Brain microvascular endothelial cell (primary cell): ENCODE measurements at regions not wholly inside any gene's neighbourhood (a gene's known extent, or its start where the extent isn't known, plus 50 kb on each side); places are given as distances from the start of the nearest gene placed in this dataset.
"Not testable (repeated sequence)": the region's sequence is repeated elsewhere in the genome, so short reads cannot be mapped to it uniquely, and the experiment has no call there.

Source experiments
- DNase-seq: peaks from one replicate; pipeline ENCODE4 v3.0.0-alpha.2; 2020
- H3K27ac ChIP-seq: fragments of 250-450 bp; sonication (Bioruptor Pico); 2 replicates; pipeline ENCODE4 v1.5.1; 2020; ENCODE audit warnings: mild to moderate bottlenecking, moderate library complexity
- H3K27me3 ChIP-seq: fragments of 250-450 bp; sonication (Bioruptor Pico); replicated peaks from 2 replicates; pipeline ENCODE4 v1.5.1; 2020; ENCODE audit warnings: mild to moderate bottlenecking
- H3K36me3 ChIP-seq: fragments of 250-450 bp; sonication (Bioruptor Pico); replicated peaks from 2 replicates; pipeline ENCODE4 v1.5.1; 2020; ENCODE audit warnings: mild to moderate bottlenecking
- H3K4me3 ChIP-seq: 2 replicates; pipeline ENCODE4 v1.5.1; 2011; ENCODE audit warnings: low read depth, mild to moderate bottlenecking, control low read depth, low read length, moderate library complexity
- in situ Hi-C: cut with HindIII; loops from 2 replicates; pipeline ENCODE4 v1.10.0; 2017; ENCODE audit warnings: low sequenced_read_pairs, low pct_ligation_motif_present
- TF ChIP-seq, protein P1 (sequence below): IDR thresholded peaks from 2 replicates; pipeline ENCODE4 v1.5.1; 2011; ENCODE audit warnings: low read depth, mild to moderate bottlenecking, moderate library complexity, low read length, control low read depth, inconsistent platforms; ENCODE audit errors: missing control alignments

DNA sequence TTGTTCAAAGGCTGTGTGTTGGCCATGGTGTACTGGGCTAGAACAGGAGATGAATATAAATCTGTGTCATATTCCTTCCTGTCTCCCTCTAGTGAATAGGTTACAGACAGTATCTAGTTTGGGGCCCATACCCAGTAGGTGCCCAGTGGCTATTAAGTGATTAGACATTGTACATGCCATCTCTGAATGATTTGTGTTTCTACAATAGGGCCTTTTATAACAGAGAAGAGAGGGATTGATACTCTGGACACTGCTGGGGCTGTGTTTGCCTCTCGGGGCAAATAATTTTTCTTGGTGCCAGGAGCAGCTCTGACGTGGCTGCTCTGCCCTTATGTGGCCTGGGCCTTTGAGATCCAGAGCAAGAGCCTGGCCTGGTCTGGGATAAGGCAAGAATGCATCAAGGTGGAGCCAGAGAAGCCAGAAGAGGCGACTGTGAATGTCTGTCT, 403.1 kb downstream of the SPRY2 start:
- peak overlapping the region; percentile 82 for H3K27ac ChIP-seq
- no peaks in the 10 kb centered on the region for H3K27me3 ChIP-seq
- H3K4me3 ChIP-seq = no peak overlapping the region
- peak; percentile 1 for DNase-seq
- no peaks in the 10 kb centered on the region for H3K36me3 ChIP-seq
- TF ChIP-seq, protein P1, sequence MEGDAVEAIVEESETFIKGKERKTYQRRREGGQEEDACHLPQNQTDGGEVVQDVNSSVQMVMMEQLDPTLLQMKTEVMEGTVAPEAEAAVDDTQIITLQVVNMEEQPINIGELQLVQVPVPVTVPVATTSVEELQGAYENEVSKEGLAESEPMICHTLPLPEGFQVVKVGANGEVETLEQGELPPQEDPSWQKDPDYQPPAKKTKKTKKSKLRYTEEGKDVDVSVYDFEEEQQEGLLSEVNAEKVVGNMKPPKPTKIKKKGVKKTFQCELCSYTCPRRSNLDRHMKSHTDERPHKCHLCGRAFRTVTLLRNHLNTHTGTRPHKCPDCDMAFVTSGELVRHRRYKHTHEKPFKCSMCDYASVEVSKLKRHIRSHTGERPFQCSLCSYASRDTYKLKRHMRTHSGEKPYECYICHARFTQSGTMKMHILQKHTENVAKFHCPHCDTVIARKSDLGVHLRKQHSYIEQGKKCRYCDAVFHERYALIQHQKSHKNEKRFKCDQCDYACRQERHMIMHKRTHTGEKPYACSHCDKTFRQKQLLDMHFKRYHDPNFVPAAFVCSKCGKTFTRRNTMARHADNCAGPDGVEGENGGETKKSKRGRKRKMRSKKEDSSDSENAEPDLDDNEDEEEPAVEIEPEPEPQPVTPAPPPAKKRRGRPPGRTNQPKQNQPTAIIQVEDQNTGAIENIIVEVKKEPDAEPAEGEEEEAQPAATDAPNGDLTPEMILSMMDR = no peak
- in situ Hi-C loops = no loop called here

DNA sequence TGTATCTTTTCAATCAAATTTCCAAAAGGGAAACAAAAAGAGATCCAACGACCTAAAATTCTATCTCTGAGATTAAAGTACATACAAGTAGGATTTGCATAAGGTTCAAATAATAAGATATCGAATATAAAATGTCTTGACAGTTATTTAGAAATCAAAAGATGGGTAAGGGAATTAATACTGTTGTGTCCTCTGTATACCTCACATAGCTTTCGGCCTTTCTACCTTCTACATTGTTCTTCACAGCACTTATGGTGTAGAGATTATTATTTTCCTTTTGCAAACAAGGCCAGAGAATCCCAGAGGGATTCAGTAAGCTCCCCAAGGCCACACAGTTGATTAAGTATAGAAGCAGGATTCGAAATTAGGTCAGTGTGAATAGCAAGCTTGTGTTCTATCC, 403.6 kb downstream of the SPRY2 start:
- Histone ChIP-seq H3K27me3 (no peaks in the 10 kb centered on the region), H3K27ac (peak overlapping the region; percentile 82), H3K4me3 (no peak overlapping the region), H3K36me3 (no peaks in the 10 kb centered on the region)
- TF ChIP-seq, protein P1 = no peak
- DNase-seq = no peak
- in situ Hi-C loops = no loop called here

DNA sequence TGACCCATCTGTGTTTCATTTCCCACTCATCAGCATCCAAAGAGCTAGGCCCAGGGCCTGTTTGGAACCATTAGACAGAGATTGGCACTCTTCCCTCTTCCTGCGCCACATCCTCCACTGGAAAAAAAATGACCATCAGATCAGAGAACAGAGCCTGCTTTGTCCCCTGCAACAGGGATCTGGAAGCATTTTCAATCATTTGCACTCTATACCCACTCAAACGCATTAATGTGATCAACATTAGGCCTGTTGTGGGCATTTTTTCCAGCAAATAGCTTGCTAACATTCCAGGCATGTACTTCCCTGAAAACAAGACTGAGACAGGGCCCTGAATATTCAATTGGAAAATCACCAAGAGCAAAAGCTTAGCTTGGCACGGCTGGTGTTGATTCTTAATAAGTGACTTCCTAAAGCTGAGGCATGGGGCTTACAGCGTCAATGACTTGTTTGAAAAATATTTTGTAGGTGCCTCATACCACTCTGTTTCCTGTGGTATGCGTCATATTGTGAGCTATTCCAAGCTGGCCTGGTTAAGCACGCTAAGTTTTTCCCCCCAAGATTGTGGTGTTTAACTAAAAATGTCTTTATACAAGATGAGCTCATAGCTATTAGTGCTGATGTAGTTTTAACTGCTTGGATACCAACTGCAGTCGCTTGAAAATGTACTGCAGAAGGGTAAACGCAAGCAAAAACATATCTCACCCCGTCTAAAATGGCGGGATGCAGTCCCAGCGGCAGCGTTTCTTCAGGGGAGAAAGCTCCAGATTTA, 404.4 kb downstream of the SPRY2 start:
- H3K36me3 ChIP-seq = no peaks in the 10 kb centered on the region
- TF ChIP-seq, protein P1 = no peak
- peak; percentile 99 for DNase-seq
- H3K4me3 ChIP-seq = no peak overlapping the region
- in situ Hi-C loops = no loop called here
- no peaks in the 10 kb centered on the region for H3K27me3 ChIP-seq
- peak overlapping the region; percentile 90 for H3K27ac ChIP-seq

DNA sequence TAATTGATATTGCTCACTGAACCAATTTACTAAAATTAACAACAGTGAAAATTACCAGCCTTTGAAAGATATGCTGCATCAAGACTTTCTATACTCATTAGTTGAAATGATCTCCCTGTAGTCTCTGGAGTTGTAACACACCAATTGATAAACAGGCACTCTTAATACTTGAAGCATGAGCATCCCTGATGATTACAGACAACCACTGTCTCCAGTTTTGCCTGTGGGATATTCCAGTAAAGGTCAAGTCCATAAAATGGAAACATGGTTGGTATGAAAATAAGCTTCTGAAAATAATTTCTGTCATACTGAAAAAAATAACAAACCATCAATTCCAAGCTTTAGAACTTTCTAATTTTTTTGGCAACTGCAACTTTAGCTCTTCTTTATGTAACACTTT, 405.8 kb downstream of the SPRY2 start:
- TF ChIP-seq, protein P1 = no peak
- H3K27ac ChIP-seq = peak overlapping the region; percentile 90
- DNase-seq = no peak
- no peaks in the 10 kb centered on the region for H3K27me3 ChIP-seq
- in situ Hi-C loops = no loop called here
- no peak overlapping the region for H3K4me3 ChIP-seq
- H3K36me3 ChIP-seq = no peaks in the 10 kb centered on the region

DNA sequence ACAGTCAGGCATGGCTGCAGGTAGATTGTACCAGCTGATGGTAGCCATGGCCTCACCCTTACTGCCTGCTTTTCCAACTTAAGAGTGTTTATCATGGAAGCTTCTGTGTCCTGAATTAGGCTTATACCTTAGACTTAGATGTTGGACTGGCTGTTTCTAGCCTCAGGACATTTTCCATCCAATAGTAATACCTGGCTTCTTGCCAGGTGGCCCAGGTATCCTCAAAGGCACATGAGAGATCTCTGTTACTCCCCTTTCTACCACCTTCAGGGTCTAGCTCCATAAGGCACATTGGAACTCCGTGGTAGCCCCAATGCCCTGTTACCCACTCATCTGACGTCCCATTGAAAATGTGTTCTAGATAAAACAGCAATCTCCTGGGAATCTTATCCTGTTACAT, 407.5 kb downstream of the SPRY2 start:
- H3K27ac ChIP-seq = no peak overlapping the region
- no peak for DNase-seq
- H3K4me3 ChIP-seq = no peak overlapping the region
- no peaks in the 10 kb centered on the region for H3K27me3 ChIP-seq
- TF ChIP-seq, protein P1 = no peak
- in situ Hi-C loops = no loop called here
- no peaks in the 10 kb centered on the region for H3K36me3 ChIP-seq

DNA sequence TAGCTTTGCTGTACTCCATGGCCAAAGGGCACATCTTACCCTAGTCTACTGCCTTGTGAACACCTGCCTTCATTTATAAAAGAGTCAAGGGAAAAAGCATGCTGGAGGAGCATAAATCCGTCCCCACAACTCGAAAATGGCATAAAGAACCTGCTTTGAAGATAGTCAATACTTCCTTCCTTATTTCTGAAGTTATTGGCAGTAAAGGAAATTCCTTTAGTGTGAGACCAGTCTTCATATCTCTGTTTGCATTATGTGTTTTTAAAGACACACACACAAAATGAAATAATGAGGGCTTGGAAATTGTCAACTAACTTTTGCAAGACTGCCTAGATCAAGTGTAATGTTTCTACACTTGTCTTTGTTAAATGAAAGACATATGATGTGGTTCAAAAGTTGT, 408.4 kb downstream of the SPRY2 start:
- Histone ChIP-seq H3K4me3 (no peak overlapping the region), H3K27ac (no peak overlapping the region), H3K27me3 (no peaks in the 10 kb centered on the region), H3K36me3 (no peaks in the 10 kb centered on the region)
- in situ Hi-C loops = no loop called here
- TF ChIP-seq, protein P1 = no peak
- DNase-seq = no peak

DNA sequence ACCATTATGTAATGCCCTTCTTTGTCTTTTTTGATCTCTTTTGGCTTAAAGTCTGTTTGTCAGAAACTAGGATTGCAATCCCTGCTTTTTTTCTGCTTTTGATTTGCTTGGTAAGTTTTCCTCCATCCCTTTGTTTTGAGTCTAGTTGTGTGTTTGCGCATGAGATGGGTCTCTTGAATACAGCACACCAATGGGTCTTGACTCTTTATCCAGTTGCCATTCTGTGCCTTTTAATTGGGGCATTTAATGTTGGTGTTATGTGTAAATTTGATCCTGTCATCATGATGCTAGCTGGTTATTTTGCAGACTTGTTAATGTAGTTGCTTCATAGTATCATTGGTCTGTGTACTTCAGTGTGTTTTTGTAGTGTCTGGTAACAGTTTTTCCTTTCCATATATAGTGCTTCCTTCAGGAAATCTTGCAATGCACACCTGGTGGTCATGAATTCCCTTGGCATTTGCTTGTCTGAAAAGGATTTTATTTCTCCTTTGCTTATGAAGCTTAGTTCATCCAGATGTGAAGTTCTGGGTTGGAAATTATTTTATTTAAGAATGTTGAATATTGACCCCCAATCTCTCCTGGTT, 416.9 kb downstream of the SPRY2 start:
- H3K4me3 ChIP-seq, H3K36me3 ChIP-seq, H3K27ac ChIP-seq, H3K27me3 ChIP-seq, DNase-seq, in situ Hi-C loops: not testable (repeated sequence)
